HG03521 (cell line): ENCODE measurements at regions not wholly inside any gene's neighbourhood (a gene's known extent, or its start where the extent isn't known, plus 50 kb on each side); places are given as distances from the start of the nearest gene placed in this dataset.

Source experiments
- ATAC-seq: cut with Tn5 transposase; IDR thresholded peaks from one replicate; pipeline ENCODE4 v1.9.1; 2021; ENCODE audit warnings: mild to moderate bottlenecking, moderate library complexity; ENCODE audit not compliant: unreplicated experiment

- ATAC-seq = no peak
Measured at GRCh38 chr11:112728716-112729115, 232.5 kb upstream of the NCAM1 start.

GRCh38 chr11:112730591-112730990 lies 230.6 kb upstream of the NCAM1 start:
- no peak for ATAC-seq

GRCh38 chr11:112731538-112731937 lies 229.7 kb upstream of the NCAM1 start:
- ATAC-seq = no peak

- no peak for ATAC-seq
Measured at GRCh38 chr11:112732031-112732430, 229.2 kb upstream of the NCAM1 start.

- ATAC-seq = no peak
Measured at GRCh38 chr11:112734207-112734606, 227.0 kb upstream of the NCAM1 start.

GRCh38 chr11:112735470-112735869 lies 225.8 kb upstream of the NCAM1 start:
- no peak for ATAC-seq

- no peak for ATAC-seq
Measured at GRCh38 chr11:112744041-112744440, 217.2 kb upstream of the NCAM1 start.

GRCh38 chr11:112745973-112746372 lies 215.2 kb upstream of the NCAM1 start:
- ATAC-seq = no peak

- no peak for ATAC-seq
Measured at GRCh38 chr11:112748252-112748651, 213.0 kb upstream of the NCAM1 start.

- ATAC-seq = no peak
Measured at GRCh38 chr11:112748713-112749543, 212.3 kb upstream of the NCAM1 start.

GRCh38 chr11:112751329-112751728 lies 209.9 kb upstream of the NCAM1 start:
- ATAC-seq = no peak

GRCh38 chr11:112751772-112752171 lies 209.4 kb upstream of the NCAM1 start:
- ATAC-seq = no peak

- no peak for ATAC-seq
Measured at GRCh38 chr11:112752563-112752962, 208.7 kb upstream of the NCAM1 start.

GRCh38 chr11:112753706-112754105 lies 207.5 kb upstream of the NCAM1 start:
- ATAC-seq = no peak

- ATAC-seq = no peak
Measured at GRCh38 chr11:112759418-112759817, 201.8 kb upstream of the NCAM1 start.

- ATAC-seq = no peak
Measured at GRCh38 chr11:112760396-112761059, 200.7 kb upstream of the NCAM1 start.

- no peak for ATAC-seq
Measured at GRCh38 chr11:112761911-112762706, 199.1 kb upstream of the NCAM1 start.

- ATAC-seq = no peak
Measured at GRCh38 chr11:112762707-112763090, 198.5 kb upstream of the NCAM1 start.

- no peak for ATAC-seq
Measured at GRCh38 chr11:112765337-112765736, 195.9 kb upstream of the NCAM1 start.

- ATAC-seq = no peak
Measured at GRCh38 chr11:112769170-112769569, 192.1 kb upstream of the NCAM1 start.

- ATAC-seq = no peak
Measured at GRCh38 chr11:112769584-112769983, 191.6 kb upstream of the NCAM1 start.

- ATAC-seq = no peak
Measured at GRCh38 chr11:112770033-112770432, 191.2 kb upstream of the NCAM1 start.
